ENCODE measurements at regions not wholly inside any gene's neighbourhood (a gene's known extent, or its start where the extent isn't known, plus 50 kb on each side); places are given as distances from the start of the nearest gene placed in this dataset.

GRCh38 chr2:5444168-5444567 is 248.0 kb upstream of the SOX11 start:
- no peak for DNase-seq (ENCODE audit: extremely low spot score, unreplicated experiment)
- H3K27me3 Mint-ChIP-seq (ENCODE audit: unreplicated experiment) = peaks cover 2% of the 10 kb centered on the region
- no peaks in the 10 kb centered on the region for H3K9me3 Mint-ChIP-seq (ENCODE audit: unreplicated experiment)

GRCh38 chr2:5444854-5445253 is 247.3 kb upstream of the SOX11 start:
- Mint-ChIP-seq H3K4me1 (ENCODE audit: unreplicated experiment) (no peaks in the 10 kb centered on the region), H3K9me3 (ENCODE audit: unreplicated experiment) (no peaks in the 10 kb centered on the region), H3K27me3 (ENCODE audit: unreplicated experiment) (peaks cover 2% of the 10 kb centered on the region), H3K27ac (ENCODE audit: unreplicated experiment) (no peak overlapping the region), H3K4me3 (ENCODE audit: unreplicated experiment) (no peak overlapping the region), H3K36me3 (ENCODE audit: unreplicated experiment) (no peaks in the 10 kb centered on the region)
- no peak for DNase-seq (ENCODE audit: extremely low spot score, unreplicated experiment)
- no peak for TF ChIP-seq CTCF (IDR thresholded peaks at IDR 0.05)

More at GRCh38 chr2:5444168-5444567, 248.0 kb upstream of the SOX11 start:
- no peak overlapping the region for H3K4me3 Mint-ChIP-seq (ENCODE audit: unreplicated experiment)
- H3K27ac Mint-ChIP-seq (ENCODE audit: unreplicated experiment) = no peak overlapping the region
- TF ChIP-seq CTCF (IDR thresholded peaks at IDR 0.05) = no peak
- no peaks in the 10 kb centered on the region for H3K36me3 Mint-ChIP-seq (ENCODE audit: unreplicated experiment)
- no peaks in the 10 kb centered on the region for H3K4me1 Mint-ChIP-seq (ENCODE audit: unreplicated experiment)

GRCh38 chr2:5449867-5450266 is 242.3 kb upstream of the SOX11 start:
- no peaks in the 10 kb centered on the region for H3K36me3 Mint-ChIP-seq (ENCODE audit: unreplicated experiment)

GRCh38 chr2:5453220-5454050 is 238.7 kb upstream of the SOX11 start:
- Mint-ChIP-seq H3K27me3 (ENCODE audit: unreplicated experiment) (no peaks in the 10 kb centered on the region), H3K9me3 (ENCODE audit: unreplicated experiment) (no peaks in the 10 kb centered on the region), H3K4me3 (ENCODE audit: unreplicated experiment) (no peak overlapping the region), H3K4me1 (ENCODE audit: unreplicated experiment) (peaks cover 8% of the 10 kb centered on the region), H3K36me3 (ENCODE audit: unreplicated experiment) (no peaks in the 10 kb centered on the region), H3K27ac (ENCODE audit: unreplicated experiment) (no peak overlapping the region)
- no peak for DNase-seq (ENCODE audit: extremely low spot score, unreplicated experiment)
- TF ChIP-seq CTCF (IDR thresholded peaks at IDR 0.05) = no peak

More at GRCh38 chr2:5449867-5450266, 242.3 kb upstream of the SOX11 start:
- no peak for TF ChIP-seq CTCF (IDR thresholded peaks at IDR 0.05)
- DNase-seq (ENCODE audit: extremely low spot score, unreplicated experiment) = no peak
- Mint-ChIP-seq H3K4me1 (ENCODE audit: unreplicated experiment) (peaks cover 8% of the 10 kb centered on the region), H3K27ac (ENCODE audit: unreplicated experiment) (no peak overlapping the region), H3K4me3 (ENCODE audit: unreplicated experiment) (no peak overlapping the region), H3K27me3 (ENCODE audit: unreplicated experiment) (peaks cover 2% of the 10 kb centered on the region), H3K9me3 (ENCODE audit: unreplicated experiment) (no peaks in the 10 kb centered on the region)

GRCh38 chr2:5454051-5454390 is 238.2 kb upstream of the SOX11 start:
- Mint-ChIP-seq H3K27ac (ENCODE audit: unreplicated experiment) (no peak overlapping the region), H3K27me3 (ENCODE audit: unreplicated experiment) (no peaks in the 10 kb centered on the region), H3K4me1 (ENCODE audit: unreplicated experiment) (peaks cover 8% of the 10 kb centered on the region), H3K36me3 (ENCODE audit: unreplicated experiment) (no peaks in the 10 kb centered on the region), H3K4me3 (ENCODE audit: unreplicated experiment) (no peak overlapping the region), H3K9me3 (ENCODE audit: unreplicated experiment) (no peaks in the 10 kb centered on the region)
- TF ChIP-seq CTCF (IDR thresholded peaks at IDR 0.05) = no peak
- DNase-seq (ENCODE audit: extremely low spot score, unreplicated experiment) = no peak

Measured in osteocyte (in vitro differentiated cells).